ENCODE measurements at regions not wholly inside any gene's neighbourhood (a gene's known extent, or its start where the extent isn't known, plus 50 kb on each side); places are given as distances from the start of the nearest gene placed in this dataset.

DNA sequence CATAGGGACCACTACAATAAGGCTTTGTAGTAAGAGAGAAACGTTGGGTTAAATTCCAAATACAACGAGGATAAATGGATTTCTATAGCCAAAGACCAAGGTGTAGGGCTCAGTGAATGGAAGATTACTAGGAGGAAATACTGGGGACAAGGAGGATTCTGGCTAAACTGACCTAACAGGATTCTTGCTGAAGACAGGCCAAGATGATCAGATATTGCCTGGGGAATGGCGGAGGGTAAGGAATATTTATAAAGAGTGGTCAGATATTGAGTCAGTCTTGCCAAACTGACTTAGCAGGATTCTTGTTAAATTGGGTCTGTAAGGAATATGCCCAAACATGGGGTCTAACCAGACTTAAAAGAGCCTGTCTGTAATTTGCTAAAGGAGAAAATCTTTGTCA lies 463.8 kb downstream of the EDEM1 start:
- Histone ChIP-seq H3K4me3 (no peak overlapping the region), H3K9me3 (peaks cover 0 to 5% (median 1%) of the 10 kb centered on the region in 4 donors), H3K27ac (no peak overlapping the region), H3K36me3 (no peaks in the 10 kb centered on the region), H3K4me1 (no peaks in the 10 kb centered on the region), H3K27me3 (no peaks in the 10 kb centered on the region)
- 64 to 76% (median 69%) methylated on average over 3 of the region's 3 CpGs for WGBS, 5 donors
- intact Hi-C loops (cut with DNase I; ENCODE audit: low total_unique reads): no loop called here
- DNase-seq: no peak
- TF ChIP-seq CTCF (IDR thresholded peaks at IDR 0.05): no peak
- TF ChIP-seq EP300 (IDR thresholded peaks at IDR 0.05): no peak
- no peak for TF ChIP-seq POLR2AphosphoS5 (IDR thresholded peaks at IDR 0.05)
- TF ChIP-seq POLR2A (IDR thresholded peaks at IDR 0.05): no peak

GRCh38 chr3:5653426-5654143 lies 466.1 kb downstream of the EDEM1 start:
- Histone ChIP-seq H3K4me3 (no peak overlapping the region), H3K36me3 (no peaks in the 10 kb centered on the region), H3K9me3 (peaks cover 0 to 21% (median 13%) of the 10 kb centered on the region in 4 donors), H3K4me1 (no peaks in the 10 kb centered on the region), H3K27me3 (no peaks in the 10 kb centered on the region), H3K27ac (no peak overlapping the region)
- intact Hi-C loops (cut with DNase I; ENCODE audit: low total_unique reads): no loop called here
- no peak for DNase-seq
- TF ChIP-seq POLR2AphosphoS5 (IDR thresholded peaks at IDR 0.05): no peak
- no peak for TF ChIP-seq POLR2A (IDR thresholded peaks at IDR 0.05)
- no peak for TF ChIP-seq CTCF (IDR thresholded peaks at IDR 0.05)
- no peak for TF ChIP-seq EP300 (IDR thresholded peaks at IDR 0.05)
- WGBS, 5 donors: 49 to 91% (median 67%) methylated on average over 2 of the region's 2 CpGs

- no peak overlapping the region for H3K27ac ChIP-seq
- TF ChIP-seq POLR2A (IDR thresholded peaks at IDR 0.05) (no peak), EP300 (IDR thresholded peaks at IDR 0.05) (no peak), CTCF (IDR thresholded peaks at IDR 0.05) (no peak), POLR2AphosphoS5 (IDR thresholded peaks at IDR 0.05) (no peak)
- intact Hi-C loops (cut with DNase I; ENCODE audit: low total_unique reads): no loop called here
- peaks cover 0 to 27% (median 13%) of the 10 kb centered on the region in 4 donors for H3K9me3 ChIP-seq
- no peaks in the 10 kb centered on the region for H3K36me3 ChIP-seq
- no peak overlapping the region for H3K4me3 ChIP-seq
- no peaks in the 10 kb centered on the region for H3K27me3 ChIP-seq
- WGBS, 5 donors: 58 to 81% (median 68%) methylated on average over 5 of the region's 5 CpGs
- no peaks in the 10 kb centered on the region for H3K4me1 ChIP-seq
- DNase-seq: peak in 1 of 2 donors; percentile 13
Observed at GRCh38 chr3:5657106-5657505, 469.6 kb downstream of the EDEM1 start.

GRCh38 chr3:5663601-5664000 lies 476.1 kb downstream of the EDEM1 start:
- Histone ChIP-seq H3K4me1 (no peaks in the 10 kb centered on the region), H3K36me3 (no peaks in the 10 kb centered on the region), H3K9me3 (peaks cover 0 to 31% (median 18%) of the 10 kb centered on the region in 4 donors), H3K27ac (no peak overlapping the region), H3K27me3 (no peaks in the 10 kb centered on the region), H3K4me3 (no peak overlapping the region)
- intact Hi-C loops (cut with DNase I; ENCODE audit: low total_unique reads): no loop called here
- no peak for TF ChIP-seq EP300 (IDR thresholded peaks at IDR 0.05)
- TF ChIP-seq CTCF (IDR thresholded peaks at IDR 0.05): no peak
- no peak for TF ChIP-seq POLR2AphosphoS5 (IDR thresholded peaks at IDR 0.05)
- no peak for TF ChIP-seq POLR2A (IDR thresholded peaks at IDR 0.05)
- 62 to 90% (median 75%) methylated on average over 1 of the region's 1 CpG for WGBS, 5 donors
- DNase-seq: no peak

Measured in stomach (tissue), 8 donors.